Hepatocyte (in vitro differentiated cells): ENCODE measurements at regions not wholly inside any gene's neighbourhood (a gene's known extent, or its start where the extent isn't known, plus 50 kb on each side); places are given as distances from the start of the nearest gene placed in this dataset.

Experiments used
- DNase-seq: peaks from one replicate; pipeline ENCODE4 v3.0.0-alpha.2; 2016; ENCODE audit warnings: low spot score
- H2AFZ ChIP-seq: fragments of 200-600 bp; sonication (generic); 2 replicates; pipeline ENCODE4 v1.6.0; 2016; ENCODE audit warnings: antibody characterized with exemption, mild to moderate bottlenecking
- H3K27ac ChIP-seq: fragments of 200-600 bp; sonication (generic); 2 replicates; pipeline ENCODE4 v1.5.1; 2016; ENCODE audit warnings: mild to moderate bottlenecking
- H3K27me3 ChIP-seq: fragments of 200-600 bp; sonication (generic); 2 replicates; pipeline ENCODE4 v1.6.1; 2016
- H3K36me3 ChIP-seq: fragments of 200-600 bp; sonication (generic); replicated peaks from 2 replicates; pipeline ENCODE4 v1.5.1; 2016; ENCODE audit warnings: low read depth; ENCODE audit not compliant: insufficient read depth
- H3K4me1 ChIP-seq: fragments of 200-600 bp; sonication (generic); 2 replicates; pipeline ENCODE4 v1.5.1; 2016; ENCODE audit warnings: mild to moderate bottlenecking, moderate library complexity; ENCODE audit not compliant: insufficient read depth
- H3K4me2 ChIP-seq: fragments of 200-600 bp; sonication (generic); 2 replicates; pipeline ENCODE4 v1.6.0; 2016
- H3K4me3 ChIP-seq: fragments of 200-600 bp; sonication (generic); 2 replicates; pipeline ENCODE4 v1.5.1; 2016; ENCODE audit warnings: mild to moderate bottlenecking
- H3K79me2 ChIP-seq: fragments of 200-600 bp; sonication (generic); 2 replicates; pipeline ENCODE4 v1.6.0; 2017; ENCODE audit warnings: mild to moderate bottlenecking
- H3K9me2 ChIP-seq: fragments of 200-600 bp; sonication (generic); replicated peaks from 2 replicates; pipeline ENCODE4 v1.6.0; 2017; ENCODE audit warnings: mild to moderate bottlenecking; ENCODE audit not compliant: insufficient read depth
- H3K9me3 ChIP-seq: fragments of 200-600 bp; sonication (generic); 2 replicates; pipeline ENCODE4 v1.5.1; 2016; ENCODE audit warnings: low read depth, mild to moderate bottlenecking
- H4K20me1 ChIP-seq: fragments of 200-600 bp; sonication (generic); 2 replicates; pipeline ENCODE4 v1.6.0; 2016; ENCODE audit warnings: mild to moderate bottlenecking; ENCODE audit not compliant: insufficient read depth, poor library complexity, severe bottlenecking
- CTCF ChIP-seq: fragments of 200-600 bp; sonication (generic); IDR thresholded peaks from 2 replicates; pipeline ENCODE4 v1.5.1; 2016; ENCODE audit warnings: antibody characterized with exemption, mild to moderate bottlenecking; ENCODE audit not compliant: poor library complexity
- EZH2 ChIP-seq: fragments of 200-600 bp; sonication (generic); IDR thresholded peaks from 2 replicates; pipeline ENCODE4 v1.6.1; 2016; ENCODE audit warnings: antibody characterized with exemption, mild to moderate bottlenecking, borderline replicate concordance
- EZH2phosphoT487 ChIP-seq: fragments of 200-600 bp; sonication (generic); IDR thresholded peaks from one replicate; pipeline ENCODE4 v1.6.1; 2018; ENCODE audit warnings: antibody characterized with exemption, mild to moderate bottlenecking, low read depth, moderate library complexity; ENCODE audit not compliant: unreplicated experiment, severe bottlenecking
- WGBS: methylation state at CpG from one replicate; pipeline ENCODE4 v1.1.6; 2016; ENCODE audit warnings: low lambda C conversion rate; ENCODE audit errors: missing lambda C conversion rate; 5-methylcytosine and 5-hydroxymethylcytosine counted together

GRCh38 chr6:79420054-79420453 is 117.2 kb downstream of the LCA5 start:
- Histone ChIP-seq H3K9me3 (no peaks in the 10 kb centered on the region), H3K4me2 (peak overlapping the region; percentile 32), H3K36me3 (no peaks in the 10 kb centered on the region), H3K4me3 (no peak overlapping the region), H4K20me1 (no peaks in the 10 kb centered on the region), H3K27me3 (no peaks in the 10 kb centered on the region), H3K4me1 (peaks cover 23% of the 10 kb centered on the region), H2AFZ (peak overlapping the region; percentile 43), H3K27ac (peak overlapping the region; percentile 67), H3K79me2 (no peaks in the 10 kb centered on the region), H3K9me2 (no peaks in the 10 kb centered on the region)
- no peak for TF ChIP-seq CTCF
- TF ChIP-seq EZH2phosphoT487, result no peak
- TF ChIP-seq EZH2, result no peak
- 45% methylated on average over 1 of the region's 1 CpG for WGBS
- no peak for DNase-seq

- no peak overlapping the region for H3K4me2 ChIP-seq
- WGBS, result 41% methylated on average over 2 of the region's 2 CpGs
- H3K27me3 ChIP-seq, result no peaks in the 10 kb centered on the region
- H3K79me2 ChIP-seq, result no peaks in the 10 kb centered on the region
- no peaks in the 10 kb centered on the region for H3K9me2 ChIP-seq
- no peak overlapping the region for H3K4me3 ChIP-seq
- no peaks in the 10 kb centered on the region for H4K20me1 ChIP-seq
- no peak for TF ChIP-seq CTCF
- no peak for TF ChIP-seq EZH2phosphoT487
- no peak for TF ChIP-seq EZH2
- no peaks in the 10 kb centered on the region for H3K9me3 ChIP-seq
- no peak for DNase-seq
- H2AFZ ChIP-seq, result no peak overlapping the region
- H3K4me1 ChIP-seq, result peaks cover 27% of the 10 kb centered on the region
- no peaks in the 10 kb centered on the region for H3K36me3 ChIP-seq
- no peak overlapping the region for H3K27ac ChIP-seq
Measured at GRCh38 chr6:79416931-79417330, 120.3 kb downstream of the LCA5 start.

GRCh38 chr6:79413562-79414002 is 123.6 kb downstream of the LCA5 start:
- H3K4me1 ChIP-seq, result peaks cover 10% of the 10 kb centered on the region
- H3K79me2 ChIP-seq, result no peaks in the 10 kb centered on the region
- peak overlapping the region; percentile 49 for H3K27ac ChIP-seq
- no peaks in the 10 kb centered on the region for H3K9me3 ChIP-seq
- H3K4me3 ChIP-seq, result no peak overlapping the region
- no peak overlapping the region for H2AFZ ChIP-seq
- H4K20me1 ChIP-seq, result no peaks in the 10 kb centered on the region
- H3K9me2 ChIP-seq, result no peaks in the 10 kb centered on the region
- peak; percentile 34 for DNase-seq
- no peak for TF ChIP-seq EZH2phosphoT487
- TF ChIP-seq CTCF, result no peak
- no peak for TF ChIP-seq EZH2
- H3K4me2 ChIP-seq, result peak overlapping the region; percentile 46
- 45% methylated on average over 2 of the region's 2 CpGs for WGBS
- no peaks in the 10 kb centered on the region for H3K36me3 ChIP-seq
- no peaks in the 10 kb centered on the region for H3K27me3 ChIP-seq

GRCh38 chr6:79410806-79411205 is 126.4 kb downstream of the LCA5 start:
- Histone ChIP-seq H3K9me2 (no peaks in the 10 kb centered on the region), H3K79me2 (no peaks in the 10 kb centered on the region), H4K20me1 (no peaks in the 10 kb centered on the region), H3K27me3 (no peaks in the 10 kb centered on the region), H3K4me1 (peaks cover 10% of the 10 kb centered on the region), H3K4me2 (no peak overlapping the region), H2AFZ (no peak overlapping the region), H3K36me3 (no peaks in the 10 kb centered on the region), H3K4me3 (no peak overlapping the region), H3K27ac (no peak overlapping the region), H3K9me3 (no peaks in the 10 kb centered on the region)
- no peak for TF ChIP-seq EZH2phosphoT487
- no peak for TF ChIP-seq CTCF
- TF ChIP-seq EZH2, result no peak
- WGBS, result 87% methylated on average over 2 of the region's 2 CpGs
- no peak for DNase-seq
